HCT116 (cell line): ENCODE measurements at regions not wholly inside any gene's neighbourhood (a gene's known extent, or its start where the extent isn't known, plus 50 kb on each side); places are given as distances from the start of the nearest gene placed in this dataset.

Experiments
- ATAC-seq: fragments of 200-7000 bp; cut with Tn5 transposase; 2 replicates; pipeline ENCODE4 v1.9.1; 2020; ENCODE audit warnings: mild to moderate bottlenecking, moderate library complexity
- BruUV-seq: library from RNA; stranded (reverse); fragments of 400-500 nt; replicated peaks from 2 replicates; lab custom pipeline; 2021; lab: Mats Ljungman, UMichigan
- CTCF ChIA-PET: fragments of 300-600 bp; sonication (Branson Sonifier 250); formaldehyde crosslinking; loops from one replicate; lab custom pipeline; 2021; ENCODE audit warnings: antibody characterized with exemption; lab: Charles Lee
- POLR2A ChIA-PET: fragments of 300-600, 350-600 bp; sonication (Branson Sonifier 250); formaldehyde crosslinking; loops from one replicate; lab custom pipeline; 2021; ENCODE audit warnings: antibody characterized with exemption; lab: Charles Lee
- RAD21 ChIA-PET, 2 experiments: fragments of 300-600 bp; sonication (Branson Sonifier 250); formaldehyde crosslinking; loops; one replicate each; lab custom pipeline; 2023; ENCODE audit warnings: low total read pairs in 2 of 2; ENCODE audit not compliant: uncharacterized antibody in 2 of 2, unreplicated experiment in 2 of 2, low non-redundant PET in 1 of 2; lab: Charles Lee
- DNase-seq: peaks from one replicate; pipeline ENCODE4 v3.0.0-alpha.2; 2010; ENCODE audit warnings: low read depth, low spot score
- H2AFZ ChIP-seq: fragments of 200-600 bp; shearing (Covaris generic), sonication (generic); 2 replicates; pipeline ENCODE4 v1.6.1; 2017; ENCODE audit warnings: low read depth, mixed run types, mixed read lengths, antibody characterized with exemption, low read length; ENCODE audit not compliant: poor library complexity, severe bottlenecking
- H3K27ac ChIP-seq: 2 replicates; pipeline ENCODE4 v1.5.1; 2012; ENCODE audit warnings: low read depth, low read length
- H3K27me3 ChIP-seq: fragments of 200-600 bp; sonication (generic); 2 replicates; pipeline ENCODE4 v1.6.1; 2016; ENCODE audit warnings: mixed run types, low read length, mixed read lengths; ENCODE audit not compliant: insufficient read depth
- H3K36me3 ChIP-seq, 2 experiments: fragments of 200-500 bp in 1 of 2; fragments of 200-600 bp in 1 of 2; sonication (Bioruptor generic) in 1 of 2; sonication (generic) in 1 of 2; 2 replicates each; pipeline versions ENCODE4 v1.5.1 to v1.6.1; 2014 to 2016; ENCODE audit warnings: low read length in 2 of 2, inconsistent platforms in 1 of 2, mixed read lengths in 1 of 2, mixed run types in 1 of 2; ENCODE audit not compliant: insufficient read depth in 2 of 2, control insufficient read depth in 1 of 2
- H3K4me1 ChIP-seq, 2 experiments: fragments of 200-600 bp in 1 of 2; sonication (generic) in 1 of 2; 2 replicates each; pipeline versions ENCODE4 v1.5.1 to v1.6.1; 2012 to 2017; ENCODE audit warnings: low read length in 2 of 2, inconsistent platforms in 1 of 2, mild to moderate bottlenecking in 1 of 2, mixed read lengths in 1 of 2, mixed run types in 1 of 2, moderate library complexity in 1 of 2; ENCODE audit not compliant: insufficient read depth in 2 of 2, control insufficient read depth in 1 of 2
- H3K4me2 ChIP-seq: fragments of 200-600 bp; sonication (generic); 2 replicates; pipeline ENCODE4 v1.6.1; 2017; ENCODE audit warnings: mixed run types, low read length, mixed read lengths
- H3K4me3 ChIP-seq, 2 experiments: fragments of 200-600 bp in 1 of 2; sonication (generic) in 1 of 2; replicated peaks in 1 of 2; 2 replicates each; pipeline ENCODE4 v1.5.1; 2011 to 2016; ENCODE audit warnings: low read length in 2 of 2, control low read depth in 1 of 2, low read depth in 1 of 2, mild to moderate bottlenecking in 1 of 2, mixed read lengths in 1 of 2, mixed run types in 1 of 2
- H3K79me2 ChIP-seq: fragments of 200-600 bp; sonication (generic); 2 replicates; pipeline ENCODE4 v1.6.1; 2017; ENCODE audit warnings: mild to moderate bottlenecking, mixed run types, low read length, moderate library complexity, mixed read lengths; ENCODE audit not compliant: insufficient read depth
- H3K9ac ChIP-seq: fragments of 200-600 bp; sonication (generic); 2 replicates; pipeline ENCODE4 v1.6.1; 2016; ENCODE audit warnings: low read length, mixed read lengths
- H3K9me2 ChIP-seq: fragments of 200-600 bp; sonication (generic), shearing (Covaris generic); 2 replicates; pipeline ENCODE4 v1.6.1; 2017; ENCODE audit warnings: mixed run types, mild to moderate bottlenecking, moderate library complexity; ENCODE audit not compliant: insufficient read depth
- H3K9me3 ChIP-seq, 2 experiments: fragments of 200-500 bp in 1 of 2; fragments of 200-600 bp in 1 of 2; sonication (Bioruptor generic) in 1 of 2; sonication (generic) in 1 of 2; 2 replicates each; pipeline ENCODE4 v1.6.1; 2014 to 2017; ENCODE audit warnings: low read length in 2 of 2, mixed read lengths in 2 of 2, inconsistent platforms in 1 of 2, low read depth in 1 of 2, mild to moderate bottlenecking in 1 of 2, mixed run types in 1 of 2, moderate library complexity in 1 of 2; ENCODE audit not compliant: control insufficient read depth in 1 of 2, insufficient read depth in 1 of 2
- H4K20me1 ChIP-seq: fragments of 200-600 bp; sonication (generic), shearing (Covaris generic); 2 replicates; pipeline ENCODE4 v1.6.1; 2017; ENCODE audit warnings: mixed run types, mild to moderate bottlenecking, moderate library complexity; ENCODE audit not compliant: insufficient read depth
- ATF3 ChIP-seq: IDR thresholded peaks from 2 replicates; pipeline ENCODE4 v1.6.1; 2012
- JUND ChIP-seq: IDR thresholded peaks from 2 replicates; pipeline ENCODE4 v1.6.1; 2012
- POLR2AphosphoS5 ChIP-seq: IDR thresholded peaks from 2 replicates; pipeline ENCODE4 v1.6.1; 2011; ENCODE audit warnings: mild to moderate bottlenecking, low read depth, low read length, moderate library complexity
- SP1 ChIP-seq: IDR thresholded peaks from 2 replicates; pipeline ENCODE4 v1.6.1; 2012; ENCODE audit warnings: low read depth
- YY1 ChIP-seq: IDR thresholded peaks from 2 replicates; pipeline ENCODE4 v1.6.1; 2011; ENCODE audit warnings: low read length, low read depth, moderate library complexity, mild to moderate bottlenecking; ENCODE audit not compliant: insufficient replicate concordance; ENCODE audit errors: extremely low read depth
- intact Hi-C: fragments of 100-400 bp; cut with micrococcal nuclease; formaldehyde crosslinking; loops from 2 replicates; pipeline ENCODE4 v1.10.0; 2022
- TF ChIP-seq, protein P1 (sequence below): IDR thresholded peaks from 2 replicates; pipeline ENCODE4 v1.6.1; 2011; ENCODE audit warnings: mild to moderate bottlenecking, low read length, moderate library complexity; ENCODE audit not compliant: insufficient replicate concordance; ENCODE audit errors: extremely low read depth

DNA sequence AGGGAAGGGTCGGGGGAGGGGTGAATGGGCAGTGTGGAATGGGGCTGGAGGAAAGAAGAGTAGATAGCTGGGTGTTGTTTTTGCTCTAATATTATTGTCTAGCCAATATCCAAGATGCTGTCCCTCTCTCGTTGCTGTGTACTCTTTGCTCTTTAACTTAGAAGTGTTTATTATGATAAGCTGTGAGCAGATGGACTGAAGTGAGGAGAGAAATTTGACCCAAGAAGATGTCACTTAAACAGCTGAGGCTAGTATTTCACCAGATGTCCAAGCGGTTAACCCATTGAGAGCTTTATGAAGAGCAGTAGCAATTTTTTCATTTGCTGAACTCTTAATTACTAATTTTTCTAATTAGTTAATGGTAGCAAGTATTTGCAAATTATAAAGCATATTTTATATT, 212.2 kb upstream of the TP63 start:
- POLR2A ChIA-PET: no interaction called here
- Histone ChIP-seq H3K9me3 (no peaks in the 10 kb centered on the region), H3K4me3 (no peak overlapping the region), H4K20me1 (no peaks in the 10 kb centered on the region), H3K4me2 (no peak overlapping the region), H3K27ac (no peak overlapping the region), H3K27me3 (no peaks in the 10 kb centered on the region), H3K9ac (no peak overlapping the region), H3K36me3 (no peaks in the 10 kb centered on the region), H3K9me2 (no peaks in the 10 kb centered on the region), H3K79me2 (no peaks in the 10 kb centered on the region), H2AFZ (no peak overlapping the region), H3K4me1 (no peaks in the 10 kb centered on the region)
- RAD21 ChIA-PET: no interaction called here
- ATAC-seq: no peak
- no TSS peak for BruUV-seq
- CTCF ChIA-PET: no interaction called here
- TF ChIP-seq, protein P1, sequence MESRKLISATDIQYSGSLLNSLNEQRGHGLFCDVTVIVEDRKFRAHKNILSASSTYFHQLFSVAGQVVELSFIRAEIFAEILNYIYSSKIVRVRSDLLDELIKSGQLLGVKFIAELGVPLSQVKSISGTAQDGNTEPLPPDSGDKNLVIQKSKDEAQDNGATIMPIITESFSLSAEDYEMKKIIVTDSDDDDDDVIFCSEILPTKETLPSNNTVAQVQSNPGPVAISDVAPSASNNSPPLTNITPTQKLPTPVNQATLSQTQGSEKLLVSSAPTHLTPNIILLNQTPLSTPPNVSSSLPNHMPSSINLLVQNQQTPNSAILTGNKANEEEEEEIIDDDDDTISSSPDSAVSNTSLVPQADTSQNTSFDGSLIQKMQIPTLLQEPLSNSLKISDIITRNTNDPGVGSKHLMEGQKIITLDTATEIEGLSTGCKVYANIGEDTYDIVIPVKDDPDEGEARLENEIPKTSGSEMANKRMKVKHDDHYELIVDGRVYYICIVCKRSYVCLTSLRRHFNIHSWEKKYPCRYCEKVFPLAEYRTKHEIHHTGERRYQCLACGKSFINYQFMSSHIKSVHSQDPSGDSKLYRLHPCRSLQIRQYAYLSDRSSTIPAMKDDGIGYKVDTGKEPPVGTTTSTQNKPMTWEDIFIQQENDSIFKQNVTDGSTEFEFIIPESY: no peak
- TF ChIP-seq SP1: no peak
- intact Hi-C loops: no loop called here
- no peak for DNase-seq

DNA sequence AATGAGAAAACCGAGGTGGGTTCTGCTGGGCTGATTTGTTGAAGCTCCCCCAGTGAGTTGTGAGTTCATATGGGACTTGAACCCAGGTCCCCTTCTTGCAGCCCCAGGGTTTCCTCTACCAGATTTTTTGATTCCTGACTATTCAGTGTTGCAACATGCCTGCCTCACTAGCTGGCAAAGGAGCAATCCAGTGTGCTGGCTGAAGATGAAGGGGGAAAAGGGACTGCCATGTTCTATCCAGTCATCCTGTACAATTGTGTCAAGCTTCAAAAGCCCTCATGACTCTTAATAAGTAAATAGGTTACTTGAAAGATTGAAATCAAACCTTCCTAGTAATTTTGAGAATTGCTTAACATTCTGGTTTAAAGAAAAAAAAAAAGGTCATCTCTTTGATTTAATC, 211.5 kb upstream of the TP63 start:
- Histone ChIP-seq H3K79me2 (no peaks in the 10 kb centered on the region), H3K9ac (no peak overlapping the region), H3K9me2 (no peaks in the 10 kb centered on the region), H3K4me3 (no peak overlapping the region), H4K20me1 (no peaks in the 10 kb centered on the region), H3K9me3 (no peaks in the 10 kb centered on the region), H3K27me3 (no peaks in the 10 kb centered on the region), H3K36me3 (no peaks in the 10 kb centered on the region), H3K4me1 (no peaks in the 10 kb centered on the region), H3K4me2 (no peak overlapping the region), H3K27ac (no peak overlapping the region), H2AFZ (no peak overlapping the region)
- DNase-seq (no peak), ATAC-seq (no peak)
- ChIA-PET CTCF (no interaction called here), RAD21 (no interaction called here), POLR2A (no interaction called here)
- intact Hi-C loops: no loop called here
- no TSS peak for BruUV-seq
- no peak for TF ChIP-seq JUND
- no peak for TF ChIP-seq ATF3
- TF ChIP-seq YY1: no peak
- TF ChIP-seq, protein P1: no peak
- no peak for TF ChIP-seq POLR2AphosphoS5
